ENCODE measurements at regions not wholly inside any gene's neighbourhood (a gene's known extent, or its start where the extent isn't known, plus 50 kb on each side); places are given as distances from the start of the nearest gene placed in this dataset.
"Not testable (repeated sequence)": the region's sequence is repeated elsewhere in the genome, so short reads cannot be mapped to it uniquely, and the experiment has no call there.

GRCh38 chr4:23946299-23946698 lies 56.5 kb upstream of the PPARGC1A start:
- no peak for TF ChIP-seq CTCF (IDR thresholded peaks at IDR 0.05; ENCODE audit: insufficient read depth, low read length)
- DNase-seq (ENCODE audit: low read depth) = no peak
- H3K4me3 ChIP-seq (ENCODE audit: low read depth, low read length) = no peak overlapping the region

- peak; percentile 38 for DNase-seq (ENCODE audit: low read depth)
- no peak overlapping the region for H3K4me3 ChIP-seq (ENCODE audit: low read depth, low read length)
- no peak for TF ChIP-seq CTCF (IDR thresholded peaks at IDR 0.05; ENCODE audit: insufficient read depth, low read length)
Measured at GRCh38 chr4:23945451-23946017, 55.7 kb upstream of the PPARGC1A start.

GRCh38 chr4:23944556-23944955 lies 54.7 kb upstream of the PPARGC1A start:
- DNase-seq (ENCODE audit: low read depth); H3K4me3 ChIP-seq (ENCODE audit: low read depth, low read length): not testable (repeated sequence)

GRCh38 chr4:23943478-23943877 lies 53.6 kb upstream of the PPARGC1A start:
- no peak for TF ChIP-seq CTCF (IDR thresholded peaks at IDR 0.05; ENCODE audit: insufficient read depth, low read length)
- H3K4me3 ChIP-seq (ENCODE audit: low read depth, low read length) = no peak overlapping the region
- DNase-seq (ENCODE audit: low read depth) = no peak

GRCh38 chr4:23942471-23942870 lies 52.6 kb upstream of the PPARGC1A start:
- no peak for TF ChIP-seq CTCF (IDR thresholded peaks at IDR 0.05; ENCODE audit: insufficient read depth, low read length)
- H3K4me3 ChIP-seq (ENCODE audit: low read depth, low read length) = no peak overlapping the region
- DNase-seq (ENCODE audit: low read depth) = no peak

Measured in fibroblast of the aortic adventitia (primary cell).